HG03196 (cell line): ENCODE measurements at regions not wholly inside any gene's neighbourhood (a gene's known extent, or its start where the extent isn't known, plus 50 kb on each side); places are given as distances from the start of the nearest gene placed in this dataset.

Experiments
- ATAC-seq: cut with Tn5 transposase; IDR thresholded peaks from one replicate; pipeline ENCODE4 v1.9.1; 2021; ENCODE audit not compliant: unreplicated experiment

DNA sequence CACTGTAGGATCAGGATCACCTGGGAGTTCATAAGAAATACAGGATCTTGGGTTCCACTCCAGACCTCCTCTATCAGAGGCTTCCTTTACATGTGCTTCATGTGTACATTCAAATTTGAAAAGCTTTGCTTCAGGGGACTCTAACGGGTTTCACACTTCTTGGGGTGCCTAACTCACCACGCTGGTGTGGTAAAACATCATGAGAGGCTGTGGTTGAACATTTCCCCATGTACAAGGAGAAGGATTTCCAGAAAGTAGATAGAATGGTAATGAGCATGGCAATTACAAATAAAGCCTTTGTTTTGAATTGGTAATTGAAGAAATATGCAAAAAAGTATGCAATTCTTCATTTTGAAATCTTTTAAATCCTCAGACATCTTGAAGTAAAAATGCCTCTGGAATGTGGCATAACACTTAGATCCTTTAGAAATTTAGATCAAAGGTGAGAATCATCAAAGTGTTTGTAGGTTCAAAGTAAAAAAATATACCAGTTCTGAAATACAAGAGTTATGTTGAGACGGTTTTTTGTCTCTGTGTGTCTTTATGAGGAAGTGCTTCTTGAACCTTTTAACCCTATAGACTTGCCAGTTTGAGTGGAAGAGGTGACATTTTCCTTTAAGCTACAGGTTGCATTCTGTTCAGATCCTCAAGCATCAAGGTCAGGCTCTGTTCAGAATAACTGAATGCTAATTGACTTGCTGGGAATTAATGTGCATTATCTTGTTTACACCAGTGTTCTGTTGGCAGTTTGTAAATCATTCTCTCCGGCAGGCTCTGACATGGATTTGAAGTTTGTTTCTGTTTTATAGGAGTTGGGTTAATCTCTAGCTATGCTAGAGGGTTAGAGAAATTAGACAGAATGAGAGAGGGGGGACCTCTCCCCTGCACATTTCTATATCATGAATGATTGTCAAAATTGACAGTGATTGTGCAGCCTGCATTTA is 415.3 kb downstream of the MAN2A1 start:
- no peak for ATAC-seq

DNA sequence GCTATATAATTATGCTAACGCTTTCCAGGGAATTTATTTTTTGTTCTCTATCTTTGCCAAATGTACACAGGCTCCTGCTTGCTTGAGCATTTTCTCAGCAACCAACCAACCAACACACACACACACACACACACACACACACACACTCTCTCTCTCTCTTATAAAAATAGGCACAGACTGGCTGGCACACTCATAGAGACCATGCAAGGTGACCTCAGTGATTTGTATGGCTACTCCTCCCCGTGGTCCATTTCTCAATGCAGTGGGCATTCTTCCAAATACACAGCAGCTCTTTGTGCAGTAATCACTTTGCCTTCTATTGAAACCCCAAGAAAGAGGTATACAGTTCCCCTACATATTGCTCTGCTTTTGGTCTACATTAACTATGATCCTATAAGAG is 416.0 kb downstream of the MAN2A1 start:
- ATAC-seq = no peak

DNA sequence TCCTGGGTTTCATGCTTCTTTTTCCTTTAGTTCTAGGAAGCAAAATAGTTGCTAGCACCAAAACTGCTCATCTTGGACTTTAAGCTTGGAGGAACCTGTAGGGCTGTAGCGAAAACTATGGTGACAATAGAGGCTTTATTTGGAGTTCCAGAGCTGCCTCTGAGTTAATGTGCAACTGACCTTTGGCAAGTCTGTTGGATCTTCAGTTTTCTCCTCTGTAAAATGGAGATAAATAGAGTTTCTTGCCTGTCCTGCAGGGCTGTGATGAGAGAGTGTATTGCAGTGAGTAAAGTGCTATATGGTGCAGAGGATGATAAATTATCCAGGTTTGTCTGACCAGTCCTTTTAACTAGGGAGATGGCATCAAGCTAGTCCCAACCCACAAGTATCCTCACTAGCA is 417.0 kb downstream of the MAN2A1 start:
- ATAC-seq = no peak

DNA sequence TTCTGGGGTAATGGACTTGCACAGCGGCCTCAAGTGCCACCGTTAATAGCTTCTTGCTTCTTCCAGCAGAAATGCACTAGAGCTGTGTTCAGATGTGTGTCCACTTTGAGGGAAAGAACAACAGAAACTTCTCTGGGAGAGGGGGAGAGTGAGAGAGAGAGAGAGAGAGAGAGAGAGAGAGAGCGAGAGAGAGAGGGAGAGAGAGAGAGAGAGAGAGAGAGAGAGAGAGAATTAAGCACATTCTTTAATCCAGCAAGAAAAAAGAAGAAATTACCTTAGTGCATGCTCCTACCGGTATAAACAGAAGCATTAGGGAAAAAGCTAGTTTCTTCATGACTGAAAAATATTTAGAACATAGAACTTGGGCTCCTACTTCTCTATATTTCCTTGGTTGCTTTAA is 418.8 kb downstream of the MAN2A1 start:
- ATAC-seq = no peak

DNA sequence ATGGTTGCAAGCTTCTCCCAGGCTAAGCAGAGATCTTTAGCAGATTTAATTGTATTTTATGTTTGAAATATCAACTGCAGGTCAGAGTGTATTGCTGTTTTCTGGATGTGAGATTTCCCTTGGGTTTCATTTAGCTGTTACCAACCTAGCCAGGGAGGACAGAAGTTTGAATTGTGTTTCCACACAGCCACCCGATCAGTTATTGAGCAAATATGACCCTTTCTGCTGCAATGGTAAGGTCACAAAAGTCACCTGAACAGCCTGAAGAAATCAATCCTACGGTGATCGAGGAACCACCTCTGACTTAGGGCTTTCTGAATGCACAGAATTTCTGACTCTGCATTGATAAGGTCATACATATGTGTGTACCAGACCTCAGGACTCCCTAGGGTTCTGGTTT is 419.9 kb downstream of the MAN2A1 start:
- ATAC-seq = no peak

DNA sequence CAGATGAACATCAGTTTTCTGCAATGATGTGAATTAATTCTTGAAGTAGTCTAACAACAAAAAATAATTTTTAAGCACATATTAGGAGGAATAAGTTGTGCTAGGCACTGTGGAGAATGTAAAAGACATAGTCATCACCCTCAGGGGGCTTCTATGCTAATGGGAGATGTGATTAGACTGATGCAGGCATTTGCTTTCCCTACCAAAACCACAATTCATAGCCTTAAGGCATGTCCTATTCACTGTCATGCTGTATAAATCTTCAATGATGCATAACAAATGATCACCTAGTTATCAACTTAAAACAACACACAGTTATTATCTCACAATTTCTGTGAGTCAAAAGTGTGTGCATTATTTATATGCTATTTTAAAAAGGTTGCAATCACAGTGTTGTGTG is 422.6 kb downstream of the MAN2A1 start:
- ATAC-seq = no peak

DNA sequence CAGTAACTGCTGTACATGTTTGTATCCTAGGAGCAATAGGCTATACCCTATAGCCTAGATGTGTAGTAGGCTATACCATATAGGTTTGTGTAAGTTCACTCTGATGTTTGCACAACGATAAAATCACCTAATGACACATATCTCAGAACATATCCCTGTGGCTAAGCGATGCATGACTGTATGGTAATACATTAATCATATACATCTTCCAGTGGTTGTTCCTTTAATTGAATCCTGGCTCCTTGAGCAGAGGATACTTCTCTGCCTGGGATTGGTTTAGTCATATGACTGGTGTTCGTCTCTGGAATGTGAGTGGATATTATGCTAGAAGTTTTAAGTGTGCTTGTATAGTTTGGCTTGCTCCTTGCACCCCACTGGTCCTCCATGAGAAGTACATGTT is 425.8 kb downstream of the MAN2A1 start:
- ATAC-seq = no peak

DNA sequence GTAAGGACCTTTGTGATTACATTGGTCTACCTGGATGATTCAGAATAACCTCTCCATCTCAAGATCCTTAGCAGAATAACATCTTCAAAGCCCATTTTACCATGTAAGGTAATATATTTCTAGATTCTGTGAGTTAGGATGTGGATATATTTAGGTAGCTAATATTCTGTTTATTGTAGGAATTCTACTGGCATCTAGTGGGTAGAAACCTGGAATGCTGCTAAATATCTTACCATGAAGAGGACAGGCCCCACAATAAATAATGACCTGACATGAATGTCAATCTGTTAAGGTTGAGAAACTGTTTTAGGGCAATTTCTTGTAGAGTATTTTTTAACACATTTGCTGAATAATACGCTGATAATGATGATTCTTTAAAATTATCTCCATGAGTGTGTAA is 426.8 kb downstream of the MAN2A1 start:
- ATAC-seq = no peak

DNA sequence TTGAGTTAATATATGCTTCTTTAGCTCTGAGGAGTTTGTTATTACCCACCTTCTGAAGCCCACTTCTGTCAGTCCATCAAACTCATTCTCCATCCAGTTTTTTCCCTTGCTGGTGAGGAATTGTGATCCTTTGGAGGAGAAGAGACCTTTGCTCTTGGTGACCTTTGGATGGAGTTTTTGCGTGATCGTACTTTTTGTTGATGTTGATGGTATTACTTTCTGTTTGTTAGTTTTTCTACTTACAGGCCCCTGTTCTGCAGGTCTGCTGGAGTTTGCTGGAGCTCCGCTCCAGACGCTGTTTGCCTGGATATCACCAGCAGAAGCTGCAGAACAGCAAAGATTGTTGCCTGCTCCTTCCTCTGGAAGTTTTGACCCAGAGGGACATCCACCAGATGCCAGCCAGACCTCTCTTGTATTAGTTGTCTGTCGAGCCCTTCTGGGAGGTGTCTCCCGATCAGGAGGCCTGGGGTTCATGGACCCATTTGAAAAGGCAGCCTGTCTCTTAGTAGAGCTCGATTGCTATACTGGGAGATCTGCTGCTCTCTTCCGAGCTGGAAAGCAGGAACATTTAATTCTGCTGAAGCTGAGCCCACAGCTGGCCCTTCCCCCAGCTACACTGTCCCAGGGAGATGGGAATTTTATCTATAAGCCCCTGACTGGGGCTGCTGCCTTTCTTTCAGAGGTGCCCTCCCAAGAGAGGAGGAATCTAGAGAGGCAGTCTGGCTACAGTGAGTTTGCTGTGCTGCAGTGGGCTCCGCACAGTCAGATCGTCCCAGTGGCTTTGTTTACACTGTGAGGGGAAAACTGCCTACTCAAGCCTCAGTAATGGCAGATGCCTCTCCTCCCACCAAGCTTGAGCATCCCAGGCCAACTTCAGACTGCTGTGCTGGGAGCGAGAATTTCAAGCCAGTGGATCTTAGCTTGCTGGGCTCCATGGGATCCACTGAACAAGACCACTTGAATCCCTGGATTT is 445.5 kb downstream of the MAN2A1 start:
- ATAC-seq = no peak

DNA sequence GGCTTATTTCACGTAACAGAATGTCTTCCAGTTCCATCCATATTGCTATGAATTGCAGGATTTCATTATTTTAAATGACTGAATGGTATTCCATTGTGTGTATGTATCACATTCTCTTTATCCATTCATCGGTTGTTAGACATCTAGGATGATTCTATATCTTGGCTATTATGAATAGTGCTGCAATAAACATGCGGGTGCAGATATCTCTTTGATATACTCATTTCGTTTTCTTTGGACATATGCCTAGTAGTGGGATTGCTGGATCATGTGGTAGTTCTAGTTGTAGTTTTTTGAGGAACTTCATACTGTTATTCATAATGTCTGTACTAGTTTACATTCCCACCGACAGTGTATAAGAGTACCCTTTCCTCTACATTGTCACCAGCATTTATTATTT is 460.5 kb downstream of the MAN2A1 start:
- ATAC-seq = no peak

DNA sequence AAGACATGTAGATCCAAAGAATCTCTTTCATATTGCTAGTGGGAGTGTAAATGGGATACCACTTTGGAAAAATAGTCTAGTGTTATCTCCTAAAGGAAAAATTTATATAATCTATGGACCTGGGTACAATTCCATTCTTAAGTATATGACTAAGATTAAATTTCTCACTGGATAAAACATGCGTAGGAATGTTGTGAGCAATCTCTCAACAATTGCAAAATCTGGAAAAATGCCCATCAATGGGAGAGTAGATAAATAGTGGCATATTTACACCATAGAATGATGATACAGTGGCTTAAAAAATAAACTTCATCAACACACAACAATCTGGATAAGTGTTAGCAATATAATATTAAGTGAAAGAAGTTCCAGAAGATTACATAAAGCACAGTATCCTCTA is 469.5 kb downstream of the MAN2A1 start:
- no peak for ATAC-seq

DNA sequence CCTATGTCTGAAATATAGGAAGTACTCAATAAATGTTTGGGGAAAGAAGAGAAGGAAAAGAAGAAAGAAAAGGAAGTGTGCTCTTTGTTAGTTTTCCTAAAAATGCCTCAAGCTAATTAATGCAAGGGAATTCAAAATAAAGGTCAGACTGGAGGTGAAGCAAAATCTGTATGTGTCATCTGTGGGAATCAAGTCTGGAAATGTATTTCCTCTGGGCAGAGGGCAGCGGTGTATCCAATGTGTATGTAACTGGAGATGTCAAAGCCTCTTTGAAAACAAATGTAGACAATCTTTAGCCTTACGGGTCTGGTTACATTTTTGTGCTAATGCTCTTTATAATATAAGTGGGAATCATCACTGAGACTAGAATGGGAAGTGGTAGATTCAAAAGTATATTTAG is 471.4 kb downstream of the MAN2A1 start:
- ATAC-seq = no peak

DNA sequence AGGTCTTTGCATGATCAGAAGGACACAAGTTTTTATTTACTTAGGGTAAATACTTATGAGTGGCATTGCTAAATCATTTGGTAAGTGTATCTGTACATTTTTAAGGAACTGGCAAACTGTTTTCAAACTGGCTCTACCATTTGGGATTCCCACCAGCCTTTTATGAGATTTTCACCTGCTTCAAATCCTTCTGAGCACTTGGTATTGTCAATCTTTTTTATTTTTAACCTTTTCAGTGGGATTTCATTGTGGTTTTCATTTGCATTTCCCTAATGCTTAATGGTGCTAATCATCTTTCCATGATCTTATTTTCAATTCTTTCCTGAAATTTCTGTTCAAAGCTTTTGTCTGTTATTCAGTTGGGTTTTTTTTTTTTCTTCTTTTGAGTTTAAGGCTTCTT is 475.6 kb downstream of the MAN2A1 start:
- no peak for ATAC-seq

DNA sequence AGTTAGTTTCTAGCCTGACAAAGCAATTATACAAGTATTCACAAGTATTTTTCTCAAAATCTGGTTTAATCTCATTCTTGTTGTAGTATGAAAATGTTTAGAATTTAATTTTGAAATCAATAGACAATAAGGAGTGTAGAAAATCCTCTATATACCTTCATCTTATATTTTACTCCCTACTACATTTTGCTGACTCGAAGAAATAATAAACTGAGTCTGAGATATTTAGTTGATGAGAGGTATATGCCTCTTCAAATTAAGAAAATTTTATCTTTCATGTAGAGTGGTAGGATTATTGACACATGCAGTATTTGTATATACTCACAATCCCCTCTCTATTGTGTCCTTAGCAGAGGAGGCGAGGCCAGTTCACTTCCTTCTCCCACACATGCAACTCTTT is 477.7 kb downstream of the MAN2A1 start:
- no peak for ATAC-seq

DNA sequence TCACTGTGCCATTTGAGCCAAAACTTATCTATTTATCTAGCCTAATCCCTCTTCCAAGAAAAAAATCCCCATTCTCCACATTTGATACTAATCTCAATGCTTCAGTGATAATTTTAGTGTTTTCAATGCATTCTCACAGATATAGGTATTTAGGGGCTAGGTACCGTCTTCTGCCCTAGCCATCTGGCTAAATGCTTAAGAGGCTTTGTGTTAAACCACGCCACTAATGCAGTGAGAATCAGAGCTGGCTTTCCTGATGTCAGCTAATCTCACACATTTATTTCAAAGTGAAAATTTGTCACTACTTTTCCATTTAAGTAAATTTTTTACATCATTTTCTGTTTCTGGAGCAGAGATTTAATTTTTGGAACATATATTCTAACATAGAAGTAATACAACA is 479.7 kb downstream of the MAN2A1 start:
- no peak for ATAC-seq

DNA sequence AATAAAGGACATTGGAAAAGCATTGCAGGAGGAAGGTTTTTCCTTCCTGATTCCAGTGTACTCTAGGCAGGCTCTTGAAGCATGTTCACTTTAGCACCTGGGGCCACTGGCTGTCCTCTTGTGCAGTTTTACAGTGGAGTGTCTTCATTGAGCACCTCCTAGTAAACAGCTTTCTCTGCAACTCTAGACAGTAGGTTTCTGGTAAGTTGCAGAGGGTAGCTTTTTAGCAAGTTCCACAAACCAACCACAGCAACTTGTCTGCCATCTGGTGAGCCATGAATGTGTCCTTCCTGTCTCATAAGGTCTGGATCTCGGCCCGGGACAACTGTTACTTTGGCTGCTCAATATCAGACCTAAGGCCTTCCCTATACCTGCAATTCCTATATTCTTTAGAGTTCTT is 488.0 kb downstream of the MAN2A1 start:
- no peak for ATAC-seq

DNA sequence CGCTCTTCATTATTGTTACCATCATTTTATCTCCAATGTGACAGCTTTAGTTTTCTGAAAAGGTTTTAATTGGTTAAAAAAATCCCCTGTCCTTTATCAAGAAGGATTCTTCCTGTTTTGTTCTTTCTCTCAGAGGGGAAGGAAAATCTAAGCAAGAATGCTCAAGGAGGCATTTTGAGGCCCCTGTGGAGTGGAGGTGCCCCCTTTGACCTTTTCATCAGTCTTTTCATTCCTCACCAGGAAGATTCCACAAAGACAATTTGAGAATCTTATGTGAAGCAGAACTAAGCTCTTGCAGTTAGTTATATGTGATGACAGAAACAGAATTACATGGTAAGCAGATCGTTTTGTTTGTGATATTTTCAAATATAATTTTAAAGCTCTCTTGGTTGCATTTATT is 489.6 kb downstream of the MAN2A1 start:
- no peak for ATAC-seq

DNA sequence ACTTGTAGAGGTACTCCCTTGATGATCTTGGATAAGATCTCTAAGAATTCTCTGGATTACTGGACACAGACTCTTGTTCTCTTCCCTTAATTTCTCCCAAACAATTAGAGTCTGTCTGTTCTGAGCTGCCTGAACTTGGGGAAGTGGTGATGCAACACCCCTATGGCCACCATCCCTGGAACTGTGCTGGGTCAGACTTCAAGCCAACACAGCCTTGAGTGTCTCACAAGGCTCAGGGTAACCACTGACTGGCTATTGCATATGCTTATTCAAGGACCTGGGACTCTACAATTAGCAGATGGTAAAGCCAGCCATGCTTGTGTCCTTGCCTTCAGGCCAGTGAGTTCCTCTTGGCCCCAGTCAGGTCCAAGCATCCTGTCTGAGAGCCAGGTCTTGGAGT is 504.5 kb downstream of the MAN2A1 start:
- ATAC-seq = no peak

DNA sequence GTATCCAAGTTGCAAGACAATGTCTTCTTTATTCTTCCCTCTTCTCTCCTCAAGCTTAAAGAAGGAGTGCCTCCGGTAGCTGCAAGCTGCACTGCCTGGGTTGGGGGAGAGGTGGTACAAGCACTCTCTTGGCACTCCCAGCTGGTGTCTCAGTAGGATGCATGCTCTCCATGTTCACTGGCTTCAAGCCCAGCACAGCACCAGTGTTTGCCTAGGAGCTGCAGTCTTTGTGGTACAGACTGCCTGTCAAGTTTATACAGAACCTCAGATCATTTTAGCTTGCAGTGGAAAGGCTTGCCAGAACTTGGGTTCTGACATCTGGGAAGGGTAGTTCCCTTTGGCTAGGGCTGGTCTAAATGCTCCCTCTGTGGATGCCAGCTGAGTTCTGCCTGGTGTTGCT is 505.6 kb downstream of the MAN2A1 start:
- ATAC-seq = no peak

DNA sequence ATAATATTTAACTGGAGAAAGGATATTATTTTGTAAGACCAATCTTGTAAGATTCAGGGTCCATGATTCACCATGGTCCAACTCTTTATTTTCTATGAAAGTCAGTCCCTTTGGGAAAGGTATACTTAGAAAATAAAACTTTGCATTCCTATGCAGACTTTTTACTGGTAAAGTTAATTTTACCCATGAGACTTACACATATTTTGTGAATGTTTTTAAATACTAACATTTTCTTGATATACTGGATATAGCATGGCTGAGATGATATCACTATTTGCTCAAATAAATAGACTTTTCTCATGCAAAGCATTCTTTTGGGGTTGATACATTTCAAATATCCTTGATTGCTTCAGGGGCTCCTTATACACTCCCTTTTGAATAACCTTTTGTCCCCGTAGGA is 512.1 kb downstream of the MAN2A1 start:
- no peak for ATAC-seq

DNA sequence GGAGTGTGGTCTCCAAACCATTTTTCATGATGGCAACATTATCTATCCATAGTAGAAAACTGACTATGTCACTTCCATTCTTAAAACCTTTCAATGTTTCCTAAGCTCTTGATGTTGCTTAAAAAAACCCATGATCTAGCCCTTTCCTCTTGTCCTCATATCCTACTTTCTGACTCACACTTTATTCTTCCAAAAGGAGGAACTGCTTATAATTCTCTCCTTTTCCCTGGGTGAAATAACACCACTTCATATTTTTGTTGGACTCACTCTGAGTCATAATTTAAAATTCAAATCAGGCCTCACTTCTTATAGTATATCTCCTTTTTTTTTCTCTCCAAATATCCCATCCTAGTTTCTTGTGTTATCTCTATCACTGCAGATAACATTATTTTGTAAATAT is 513.9 kb downstream of the MAN2A1 start:
- no peak for ATAC-seq

DNA sequence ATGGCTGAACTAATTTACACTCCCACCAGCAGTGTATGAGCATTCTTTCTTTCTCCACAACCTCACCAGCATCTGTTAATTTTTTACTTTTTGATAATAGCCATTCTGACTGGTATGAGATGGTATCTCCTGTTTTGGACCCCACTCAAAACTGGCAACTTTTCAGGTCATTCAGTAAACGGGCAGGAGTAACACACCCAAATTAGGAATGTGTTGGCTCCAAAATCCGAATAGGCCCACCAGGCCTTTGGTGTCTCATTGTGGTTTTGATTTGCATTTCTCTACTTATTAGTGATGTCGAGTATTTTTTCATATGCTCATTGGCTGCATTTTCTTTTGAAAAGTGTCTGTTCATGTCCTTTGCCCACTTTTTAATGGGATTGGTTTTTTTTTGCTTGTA is 517.1 kb downstream of the TMEM232 start:
- no peak for ATAC-seq
